ENCODE measurements at regions not wholly inside any gene's neighbourhood (a gene's known extent, or its start where the extent isn't known, plus 50 kb on each side); places are given as distances from the start of the nearest gene placed in this dataset.
A peak's percentile ranks its signal among the peaks of the same experiment; 100 is the strongest.

DNA sequence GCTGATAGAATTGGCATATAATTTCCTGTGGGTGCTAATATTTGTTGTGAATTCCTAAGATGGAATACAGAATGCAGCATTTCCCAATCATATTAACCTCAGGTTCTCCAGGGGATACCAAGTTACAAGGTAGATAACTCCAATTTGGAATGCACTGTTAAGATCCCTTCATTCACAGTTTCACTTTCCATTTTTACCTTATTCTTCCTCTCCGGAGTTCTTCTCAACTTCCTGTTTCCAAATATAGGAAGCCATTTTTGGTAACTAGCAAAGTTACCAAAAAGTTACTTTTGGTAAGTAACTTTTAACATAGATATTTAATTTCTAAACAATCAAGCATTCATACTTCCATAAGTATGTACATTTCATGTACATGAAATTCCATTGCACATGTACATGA is 63.5 kb upstream of the PHACTR2 start:
- H3K4me3 ChIP-seq, result peak overlapping the region; percentile 51
- TF ChIP-seq CTCF (IDR thresholded peaks at IDR 0.05), result no peak
- DNase-seq (ENCODE audit: low spot score), result no peak
- H3K27ac ChIP-seq, result no peak overlapping the region

DNA sequence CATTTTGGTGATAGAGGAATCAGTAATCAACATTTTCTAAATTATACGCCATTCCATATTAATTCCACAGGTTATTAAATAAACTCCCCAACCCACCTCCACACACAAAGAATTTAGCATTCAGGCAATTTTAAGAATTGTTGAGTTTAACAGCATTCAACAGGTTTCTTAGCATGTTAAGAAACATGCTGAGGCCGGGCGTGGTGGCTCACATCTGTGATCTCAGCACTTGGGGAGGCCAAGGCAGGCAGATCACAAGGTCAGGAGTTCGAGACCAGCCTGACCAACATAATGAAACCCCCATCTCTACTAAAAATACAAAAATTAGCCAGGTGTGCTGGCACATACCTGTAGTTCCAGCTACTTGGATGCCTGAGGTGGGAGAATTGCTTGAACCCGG is 64.0 kb upstream of the PHACTR2 start:
- Histone ChIP-seq H3K4me3 (peak overlapping the region; percentile 51), H3K27ac (no peak overlapping the region)
- no peak for DNase-seq (ENCODE audit: low spot score)
- no peak for TF ChIP-seq CTCF (IDR thresholded peaks at IDR 0.05)

GRCh38 chr6:143612186-143612585 is 65.6 kb upstream of the PHACTR2 start:
- no peak for DNase-seq (ENCODE audit: low spot score)
- no peak for TF ChIP-seq CTCF (IDR thresholded peaks at IDR 0.05)
- no peak overlapping the region for H3K27ac ChIP-seq
- no peak overlapping the region for H3K4me3 ChIP-seq

- H3K27ac ChIP-seq, result no peak overlapping the region
- H3K4me3 ChIP-seq, result no peak overlapping the region
- no peak for TF ChIP-seq CTCF (IDR thresholded peaks at IDR 0.05)
- no peak for DNase-seq (ENCODE audit: low spot score)
Observed at GRCh38 chr6:143611580-143611979, 66.2 kb upstream of the PHACTR2 start.

DNA sequence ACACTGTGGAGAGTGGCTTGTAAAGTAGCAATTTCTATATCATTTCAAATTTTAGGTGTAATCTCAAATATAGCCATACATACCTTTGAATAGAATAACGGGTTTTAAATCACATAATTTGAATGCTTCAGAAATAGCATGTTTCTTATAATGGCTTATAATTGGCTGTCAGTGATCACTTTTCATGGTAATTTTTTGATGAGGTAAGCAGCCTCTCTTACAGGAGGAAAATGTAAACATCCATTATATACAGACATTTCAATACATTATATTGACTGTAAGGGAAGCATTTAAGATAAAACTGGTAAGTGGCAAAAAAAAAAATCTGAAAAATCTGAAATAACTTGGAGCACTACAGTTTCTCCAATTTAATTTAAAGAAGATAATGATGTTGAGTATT is 67.8 kb upstream of the PHACTR2 start:
- TF ChIP-seq CTCF (IDR thresholded peaks at IDR 0.05), result no peak
- DNase-seq (ENCODE audit: low spot score), result no peak
- no peak overlapping the region for H3K4me3 ChIP-seq
- H3K27ac ChIP-seq, result no peak overlapping the region

DNA sequence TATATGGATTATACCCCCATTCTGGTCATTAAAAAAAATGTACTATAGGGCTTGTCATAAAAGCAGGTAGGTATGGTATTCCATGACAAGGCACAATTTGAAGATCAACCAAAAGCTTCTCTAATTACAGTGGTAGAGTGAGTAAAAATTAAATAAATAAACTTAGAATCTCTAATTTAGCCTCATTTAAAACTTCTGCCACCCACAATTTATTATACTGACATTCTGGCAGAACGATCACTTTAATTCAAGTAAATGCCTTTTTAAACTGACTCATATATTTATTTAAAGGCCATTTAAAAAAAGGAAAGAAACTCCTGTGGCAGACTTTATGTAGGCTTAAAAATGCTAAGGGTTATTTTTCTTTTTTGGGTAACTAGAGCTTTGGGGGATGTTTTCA is 68.3 kb upstream of the PHACTR2 start:
- no peak for DNase-seq (ENCODE audit: low spot score)
- Histone ChIP-seq H3K4me3 (no peak overlapping the region), H3K27ac (no peak overlapping the region)
- TF ChIP-seq CTCF (IDR thresholded peaks at IDR 0.05), result no peak

GRCh38 chr6:143608906-143609305 is 68.9 kb upstream of the PHACTR2 start:
- no peak for DNase-seq (ENCODE audit: low spot score)
- TF ChIP-seq CTCF (IDR thresholded peaks at IDR 0.05), result no peak
- Histone ChIP-seq H3K27ac (no peak overlapping the region), H3K4me3 (no peak overlapping the region)

Data from coronary artery (tissue), 2 donors.